SKM-1 treated with dmso at 0.1 percent for 144 hours (cell line): ENCODE measurements at regions not wholly inside any gene's neighbourhood (a gene's known extent, or its start where the extent isn't known, plus 50 kb on each side); places are given as distances from the start of the nearest gene placed in this dataset.
"Not testable (repeated sequence)": the region's sequence is repeated elsewhere in the genome, so short reads cannot be mapped to it uniquely, and the experiment has no call there.

Experiments
- DNase-seq: peaks from one replicate; lab custom pipeline; 2025; ENCODE audit not compliant: unreplicated experiment; lab: John Stamatoyannopoulos, UW

DNA sequence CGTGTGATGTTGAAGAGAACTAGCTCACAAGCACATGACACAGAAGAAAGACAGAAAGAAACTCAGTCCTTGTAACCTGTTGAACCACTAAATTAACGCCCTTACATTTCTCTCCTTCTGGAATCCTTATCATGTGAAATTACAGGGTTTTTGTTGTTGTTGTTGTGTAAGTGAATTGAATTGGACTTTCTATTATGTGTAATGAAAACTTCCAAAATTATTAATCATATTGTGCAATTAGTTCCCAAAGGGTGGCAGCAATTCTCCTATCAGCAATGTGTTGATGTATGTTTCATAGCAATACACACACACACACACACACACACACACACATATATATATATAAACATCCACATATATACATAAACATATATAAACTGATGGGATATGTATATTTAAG, 402.2 kb upstream of the TCF4 start:
- no peak for DNase-seq

DNA sequence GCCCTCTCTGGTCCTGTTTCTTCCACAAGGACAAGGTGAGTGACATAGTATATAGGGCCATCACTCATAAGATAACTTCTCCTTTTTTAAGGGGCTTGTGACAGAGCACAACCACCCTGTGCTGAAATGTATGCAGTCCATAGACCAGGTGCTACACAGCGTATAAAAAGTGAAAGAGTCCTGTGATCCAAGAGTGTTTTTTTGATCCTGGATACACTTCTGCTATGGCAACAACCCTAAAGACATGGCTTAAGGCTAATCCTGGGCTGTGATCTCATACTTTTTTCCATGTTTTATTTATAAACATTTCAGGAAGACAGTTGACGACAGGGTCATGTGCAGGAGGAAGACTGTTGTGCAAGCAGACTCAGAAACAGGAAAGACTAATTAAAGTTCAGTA, 400.5 kb upstream of the TCF4 start:
- no peak for DNase-seq

DNA sequence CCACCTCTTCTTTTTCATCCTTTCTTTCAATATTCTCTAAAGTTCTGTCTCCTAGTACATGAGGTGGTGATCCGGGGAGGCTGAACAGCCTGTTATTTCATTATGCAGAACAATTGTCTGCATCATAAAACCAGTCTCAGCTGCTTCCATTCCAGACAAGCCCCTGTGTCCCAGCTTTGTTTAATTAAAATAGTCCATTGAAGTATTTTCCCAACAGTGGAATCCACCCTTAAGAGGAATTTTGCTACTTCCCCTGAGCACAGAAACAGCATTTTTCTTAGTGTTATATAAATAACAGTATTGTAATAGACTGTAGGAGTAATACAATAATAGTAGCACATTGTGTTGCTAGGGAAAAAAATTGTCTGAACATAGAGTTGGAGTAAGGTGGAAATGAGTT, 395.4 kb upstream of the TCF4 start:
- no peak for DNase-seq

DNA sequence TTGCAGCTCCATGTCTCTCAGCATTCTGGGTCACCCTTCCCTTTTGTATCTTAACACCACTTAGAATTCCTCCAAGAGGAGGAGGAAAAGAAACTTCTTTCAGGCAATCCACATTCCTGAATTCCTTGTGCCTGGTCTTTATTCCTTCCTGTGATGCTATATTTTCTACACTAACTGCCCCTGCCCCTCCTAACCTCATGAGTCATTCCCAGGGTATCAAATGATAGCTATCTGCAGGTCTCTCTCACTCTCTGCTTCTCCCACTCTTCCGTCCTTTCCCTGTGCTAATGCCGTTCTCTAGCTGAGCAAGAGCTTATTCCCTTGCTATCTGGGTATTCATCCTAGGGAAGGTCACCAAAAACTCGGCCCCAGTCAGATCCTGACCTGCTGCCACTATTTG, 395.0 kb upstream of the TCF4 start:
- no peak for DNase-seq

DNA sequence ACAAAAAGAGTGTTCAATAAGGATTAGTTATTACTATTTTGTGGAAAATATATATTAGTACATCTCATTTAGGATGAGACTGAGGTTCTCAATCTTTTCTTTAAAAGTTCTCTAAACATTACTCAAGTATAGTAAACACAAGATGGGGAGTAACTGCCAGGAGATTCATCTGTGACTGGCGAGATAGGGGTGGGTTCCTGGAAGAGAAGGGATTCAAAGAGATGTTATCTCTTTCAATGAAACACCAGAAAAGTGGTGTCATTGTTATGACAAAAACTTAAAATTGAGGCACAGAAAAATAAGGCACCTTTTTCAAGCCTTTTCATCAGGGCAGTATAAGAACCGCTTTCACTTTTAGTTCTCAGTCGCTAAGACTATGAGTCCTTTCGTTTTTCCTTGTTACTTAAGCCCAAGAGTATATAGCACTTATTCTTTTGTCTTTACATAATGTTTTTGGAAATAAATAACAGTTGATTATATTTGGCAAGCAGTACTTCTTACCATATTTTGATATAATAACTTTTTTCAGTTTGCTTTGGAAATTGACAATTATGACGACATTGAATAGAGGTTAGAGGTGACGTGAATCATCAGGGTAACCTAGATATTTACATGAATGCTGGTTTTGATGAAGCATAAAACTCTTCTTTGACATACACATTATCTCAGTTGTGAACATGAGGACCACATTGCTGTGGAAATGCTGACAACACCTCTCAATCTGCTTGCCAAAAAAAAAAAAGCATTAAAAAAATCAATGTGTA, 393.9 kb upstream of the TCF4 start:
- DNase-seq, result no peak

DNA sequence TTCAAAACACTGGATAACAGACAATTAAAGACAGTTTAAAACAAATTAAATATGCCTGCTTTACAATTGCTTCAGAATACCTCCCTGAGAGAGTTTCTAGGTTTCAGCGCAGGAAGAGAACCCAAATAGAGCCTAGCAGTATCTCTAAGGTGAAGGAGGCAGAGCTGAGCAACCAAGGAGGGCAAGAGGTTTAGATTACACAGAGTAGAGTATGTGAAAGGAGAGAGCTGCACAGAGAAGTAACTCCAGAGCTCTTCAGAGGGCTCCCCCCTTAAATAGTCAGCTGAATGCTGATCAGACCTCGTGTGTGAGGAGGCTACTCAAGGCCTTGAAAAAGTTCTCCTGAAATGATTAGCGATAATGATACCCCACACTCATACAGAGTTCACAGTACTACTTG, 386.5 kb upstream of the TCF4 start:
- DNase-seq, result no peak

DNA sequence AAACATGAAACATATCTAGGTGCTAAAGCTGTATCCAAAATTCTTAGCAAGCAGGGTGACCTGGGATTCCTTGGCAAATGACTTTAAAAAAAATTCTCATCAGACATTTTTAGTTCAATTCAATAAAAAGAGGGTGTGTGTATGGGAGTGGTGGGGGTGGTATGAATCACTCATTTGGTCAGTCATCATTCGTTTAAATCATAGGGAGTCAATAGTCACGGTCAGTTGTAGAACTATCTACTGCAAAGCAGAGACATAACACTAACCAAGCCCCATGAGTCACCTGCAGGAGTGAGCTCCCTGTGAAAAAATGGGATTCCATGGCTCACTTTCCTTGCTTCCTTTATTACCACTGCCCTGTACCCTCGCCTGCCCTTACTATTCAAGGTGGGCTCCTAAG, 380.6 kb upstream of the TCF4 start:
- DNase-seq, result no peak

DNA sequence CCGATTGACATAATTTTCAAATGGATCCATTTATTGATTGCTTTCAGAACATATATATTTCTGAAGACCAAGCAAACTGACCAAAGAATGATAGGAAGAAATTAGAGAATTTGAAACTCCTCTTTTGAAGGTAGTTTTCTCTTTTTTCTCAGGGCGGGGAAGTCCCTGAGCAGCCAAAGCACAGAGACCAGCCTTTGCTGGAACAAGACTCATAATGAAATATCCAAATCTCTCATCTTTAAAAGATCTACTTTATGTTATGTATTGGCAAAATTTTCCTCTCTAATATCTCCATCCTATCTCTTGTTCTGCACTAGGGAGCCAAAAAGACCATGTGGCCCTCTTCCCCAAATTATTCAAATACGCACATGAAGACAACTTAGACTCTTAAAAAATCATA, 379.0 kb upstream of the TCF4 start:
- DNase-seq, result no peak

DNA sequence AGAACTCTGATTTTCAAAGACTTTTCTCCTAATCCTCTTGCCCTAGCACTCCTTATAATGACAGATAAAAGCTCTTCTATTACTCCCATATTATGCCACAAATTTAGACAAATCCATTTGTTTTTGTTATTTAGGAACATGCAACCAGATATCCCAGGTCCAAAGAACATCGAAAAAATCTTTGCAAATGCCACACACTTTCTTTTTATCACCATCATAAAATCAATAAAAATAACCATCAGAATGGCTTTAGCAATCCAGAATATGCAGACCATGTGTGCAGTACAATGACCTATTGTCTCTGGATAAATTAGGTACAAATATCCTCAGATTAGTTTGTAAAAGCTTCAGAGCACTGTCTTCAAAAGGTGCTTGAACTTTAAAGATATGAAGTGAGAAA, 376.2 kb upstream of the TCF4 start:
- DNase-seq, result no peak

DNA sequence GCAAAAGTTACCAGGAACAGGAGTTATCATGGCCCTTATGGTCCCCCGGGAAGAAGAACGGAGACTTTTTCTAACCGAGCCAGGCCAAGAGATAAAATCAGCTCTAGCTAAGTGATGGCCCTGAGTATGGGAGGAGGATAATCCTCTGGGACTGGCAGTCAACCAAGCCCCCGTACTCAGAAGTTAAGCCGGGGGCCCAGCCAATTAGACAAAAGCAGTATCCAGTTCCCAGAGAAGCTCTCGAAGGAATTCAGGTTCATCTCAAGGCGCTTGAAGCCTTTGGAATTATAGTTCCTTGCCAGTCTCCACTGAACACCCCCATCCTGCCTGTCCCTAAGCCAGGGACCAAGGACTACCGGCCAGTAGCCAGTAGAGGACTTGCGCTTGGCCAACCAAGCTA, 365.3 kb upstream of the TCF4 start:
- no peak for DNase-seq

DNA sequence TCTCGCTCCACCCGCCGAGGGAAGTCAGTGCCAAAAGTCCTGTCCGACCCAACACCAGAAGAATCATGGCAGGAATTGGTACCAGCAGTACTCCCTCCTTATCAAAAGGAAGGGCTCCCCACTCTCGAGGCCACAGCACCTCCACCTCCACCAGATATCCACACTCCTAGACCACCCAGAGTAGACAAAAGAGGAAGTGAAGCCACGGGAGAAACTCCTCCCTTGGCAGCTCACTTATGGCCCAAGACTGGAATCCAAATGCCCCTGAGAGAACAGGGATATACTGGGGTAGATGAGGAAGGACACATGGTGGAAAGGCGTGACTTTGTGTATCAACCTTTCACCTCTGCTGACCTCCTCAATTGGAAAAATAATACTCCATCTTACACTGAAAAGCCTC, 363.7 kb upstream of the TCF4 start:
- DNase-seq, result not testable (repeated sequence)

DNA sequence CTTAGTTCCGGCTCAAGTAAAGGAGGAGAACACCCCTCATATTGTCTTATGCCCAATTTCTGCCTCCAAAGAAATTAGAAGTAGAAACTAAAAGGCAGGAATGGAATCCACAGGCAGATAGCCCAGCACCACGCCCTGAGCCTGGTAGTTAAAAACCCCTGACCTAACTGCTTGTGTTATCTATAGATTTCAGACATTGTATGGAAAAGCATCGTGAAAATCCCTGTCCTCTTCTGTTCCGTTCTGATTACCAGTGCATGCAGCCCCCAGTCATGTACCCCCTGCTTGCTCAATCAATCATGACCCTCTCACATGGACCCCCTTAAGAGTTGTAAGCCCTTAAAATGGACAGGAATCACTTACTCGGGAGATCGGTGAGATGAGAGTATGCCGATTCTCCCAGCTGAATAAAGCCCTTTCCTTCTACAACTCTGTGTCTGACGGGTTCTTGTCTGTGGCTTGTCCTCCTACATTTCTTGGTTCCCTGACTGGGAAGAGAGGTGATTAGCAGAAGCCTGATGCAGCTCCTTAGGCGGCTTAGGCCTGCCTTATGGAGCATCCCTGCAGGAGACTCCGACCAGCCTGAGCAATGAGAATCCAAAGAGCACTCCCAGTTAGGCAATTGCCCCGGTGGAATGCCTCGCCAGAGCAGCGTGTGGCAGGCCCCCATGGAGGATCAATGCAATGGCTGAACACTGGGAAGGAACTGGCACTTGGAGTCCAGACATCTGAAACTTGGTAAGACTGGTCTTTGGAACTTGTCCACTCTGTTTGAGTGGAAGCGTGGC, 362.6 kb upstream of the TCF4 start:
- DNase-seq, result no peak

DNA sequence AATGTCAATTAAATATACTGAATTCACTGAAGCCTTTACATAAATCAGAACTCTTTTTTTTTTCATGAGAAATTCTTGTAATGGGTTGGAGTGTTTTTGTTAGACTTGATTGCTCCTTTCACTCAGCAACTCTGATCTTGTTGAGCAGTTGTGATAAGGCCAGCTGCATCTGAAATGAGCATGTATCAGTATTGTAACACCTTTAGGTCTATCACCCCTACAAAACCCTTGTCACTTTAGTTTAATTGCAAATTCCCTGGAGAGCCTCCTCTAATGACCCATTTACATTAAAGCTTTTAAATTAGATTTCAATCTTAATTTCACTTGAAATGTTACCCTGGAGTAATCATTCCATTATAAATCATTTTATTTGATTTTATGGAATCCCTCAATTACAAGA, 346.8 kb upstream of the TCF4 start:
- DNase-seq, result no peak

DNA sequence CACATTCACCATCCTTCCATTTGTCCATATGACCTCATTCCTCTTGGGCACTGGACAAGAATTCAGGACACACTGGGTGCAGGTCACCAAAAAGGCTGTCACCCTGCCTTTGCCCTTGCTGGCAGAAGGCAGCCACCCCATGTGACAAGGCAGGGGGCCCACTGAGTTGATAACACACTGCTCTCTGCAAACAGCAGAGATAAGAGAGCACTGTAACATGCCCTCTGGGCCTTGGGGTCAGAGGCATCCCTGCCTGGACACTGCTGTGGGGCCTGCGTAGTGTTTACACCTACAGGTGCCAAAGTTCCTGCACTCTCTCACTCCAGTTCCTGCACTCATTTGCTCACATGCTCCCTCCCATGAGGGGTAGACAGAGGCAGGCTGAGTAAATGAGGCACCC, 344.7 kb upstream of the TCF4 start:
- DNase-seq, result no peak

DNA sequence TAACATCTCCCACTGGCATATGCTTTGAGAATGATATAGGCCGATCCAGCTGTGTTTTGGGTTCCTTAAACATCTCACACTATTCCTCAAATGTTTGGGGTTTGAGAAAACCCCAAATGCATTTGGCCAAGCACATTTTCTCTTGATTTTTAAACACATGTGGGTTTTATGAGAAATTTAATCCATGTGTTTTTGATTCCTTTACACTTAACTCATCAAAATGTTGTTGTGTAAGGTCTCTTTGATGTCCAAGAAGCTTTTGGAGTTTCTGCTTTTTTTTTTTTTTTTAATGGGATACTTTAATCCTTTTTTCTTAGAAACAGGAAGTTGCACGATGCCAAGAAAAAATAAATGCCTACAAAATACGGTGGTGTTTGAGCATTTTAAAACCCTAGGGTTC, 339.8 kb upstream of the TCF4 start:
- no peak for DNase-seq

DNA sequence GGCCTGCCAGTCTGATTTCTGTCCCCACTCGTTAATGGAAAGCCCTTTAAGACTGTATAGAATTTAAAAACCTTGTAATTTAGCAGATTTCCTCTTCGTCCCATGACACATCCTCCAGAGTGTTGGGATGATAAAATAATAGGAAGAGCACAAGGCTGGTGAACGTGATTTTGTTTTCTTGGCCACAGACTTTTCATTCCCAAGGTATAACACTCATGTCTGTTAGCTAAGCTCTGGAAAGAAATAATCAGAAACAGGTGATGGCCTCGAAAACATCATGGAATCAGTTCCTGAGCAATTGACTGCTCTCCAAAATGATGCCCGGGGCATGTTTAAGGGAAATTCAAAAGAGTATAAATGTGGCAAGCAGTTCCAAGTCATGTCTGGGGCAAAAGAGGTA, 337.8 kb upstream of the TCF4 start:
- DNase-seq, result no peak

DNA sequence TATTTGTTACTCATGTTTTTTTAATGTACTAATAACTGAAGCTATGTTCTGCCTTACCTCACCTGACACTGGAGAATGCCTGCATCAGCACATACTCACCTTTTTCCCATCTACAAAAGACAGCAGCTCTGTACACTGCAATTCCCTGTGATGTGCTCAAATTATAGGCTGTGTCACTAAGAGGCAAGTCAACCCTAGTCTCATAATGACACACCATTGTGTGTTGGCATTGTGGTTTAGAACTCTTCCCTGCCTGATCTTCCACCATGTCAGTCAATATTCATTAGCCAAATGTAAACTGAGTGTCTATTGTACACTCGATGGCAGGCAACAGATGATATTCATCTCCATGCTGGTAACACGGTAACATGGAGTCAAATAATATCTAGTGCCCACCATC, 332.1 kb upstream of the TCF4 start:
- no peak for DNase-seq

DNA sequence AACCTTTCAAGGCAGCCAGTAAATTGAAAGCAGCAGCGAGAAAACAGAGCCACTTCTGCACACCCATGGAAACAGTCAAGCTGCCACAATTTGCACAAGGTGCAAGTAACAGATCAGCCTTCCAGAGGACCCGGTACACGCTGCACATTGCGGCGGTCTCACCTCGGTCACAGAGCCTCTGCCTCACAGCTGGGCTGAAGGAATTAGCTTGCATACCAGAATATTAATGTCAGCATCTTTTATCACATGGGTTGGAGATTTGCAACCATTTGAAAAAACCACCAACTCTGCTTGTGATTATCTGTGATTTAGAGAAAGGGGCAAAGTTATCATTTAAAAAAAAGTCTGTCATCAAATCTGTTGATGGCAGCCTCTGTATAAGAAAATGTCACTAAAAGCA, 330.5 kb upstream of the TCF4 start:
- no peak for DNase-seq

DNA sequence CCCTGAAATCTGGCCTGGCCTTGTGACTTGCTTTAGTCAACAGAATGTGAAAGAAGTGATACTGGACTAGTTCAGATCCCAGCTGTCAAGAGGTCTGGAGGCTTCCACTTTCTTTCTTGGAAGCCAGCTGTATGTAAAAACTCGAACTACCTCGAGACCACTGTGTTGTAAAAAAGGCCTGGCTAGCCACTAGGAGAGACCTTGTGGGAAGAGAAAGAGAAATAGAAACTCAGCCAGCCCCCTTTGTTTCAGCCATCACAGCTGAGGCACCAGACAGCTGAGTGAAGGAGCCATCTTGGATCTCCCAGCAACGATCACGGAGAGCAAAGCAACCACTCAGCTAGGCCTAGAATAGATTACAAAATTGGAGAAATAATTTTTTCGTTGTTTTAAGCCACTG, 324.9 kb upstream of the TCF4 start:
- no peak for DNase-seq

DNA sequence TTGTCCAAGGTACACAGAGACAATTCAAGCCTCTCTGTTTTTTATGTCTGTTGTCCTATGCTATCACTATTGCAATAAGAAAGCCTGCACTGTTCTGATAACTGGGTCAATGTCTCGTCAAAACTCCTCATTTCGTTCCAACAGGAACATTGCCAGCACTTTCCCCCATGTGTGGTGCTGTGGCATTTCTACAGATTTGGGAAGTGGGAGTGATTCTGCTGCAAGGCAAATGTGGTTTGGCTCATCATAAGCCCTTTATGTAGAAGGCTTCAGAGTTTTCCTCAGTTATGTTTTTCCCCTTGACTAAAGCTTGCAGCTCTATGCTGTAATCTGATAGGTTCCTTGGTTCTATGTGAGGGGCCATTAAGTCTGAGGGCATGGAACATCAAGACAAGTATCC, 324.1 kb upstream of the TCF4 start:
- DNase-seq, result no peak

DNA sequence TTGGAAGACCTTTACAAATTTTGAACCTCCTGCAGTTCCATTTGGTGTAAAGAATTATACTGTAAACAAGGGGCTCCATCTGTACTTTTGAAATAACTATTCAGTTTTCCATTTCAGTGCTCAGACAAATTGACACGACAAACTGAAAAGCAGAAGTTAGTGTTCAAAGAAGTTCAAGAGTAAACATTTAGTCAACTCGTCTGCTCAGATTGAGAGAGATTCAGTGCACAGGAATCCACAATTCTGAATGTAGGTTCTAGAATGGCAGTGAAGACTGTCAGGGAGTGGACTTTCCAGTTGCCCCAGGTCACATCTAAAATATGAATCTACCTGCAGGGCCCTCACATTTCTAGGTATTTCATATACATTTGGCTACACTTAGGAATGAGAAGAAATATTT, 322.3 kb upstream of the TCF4 start:
- no peak for DNase-seq

DNA sequence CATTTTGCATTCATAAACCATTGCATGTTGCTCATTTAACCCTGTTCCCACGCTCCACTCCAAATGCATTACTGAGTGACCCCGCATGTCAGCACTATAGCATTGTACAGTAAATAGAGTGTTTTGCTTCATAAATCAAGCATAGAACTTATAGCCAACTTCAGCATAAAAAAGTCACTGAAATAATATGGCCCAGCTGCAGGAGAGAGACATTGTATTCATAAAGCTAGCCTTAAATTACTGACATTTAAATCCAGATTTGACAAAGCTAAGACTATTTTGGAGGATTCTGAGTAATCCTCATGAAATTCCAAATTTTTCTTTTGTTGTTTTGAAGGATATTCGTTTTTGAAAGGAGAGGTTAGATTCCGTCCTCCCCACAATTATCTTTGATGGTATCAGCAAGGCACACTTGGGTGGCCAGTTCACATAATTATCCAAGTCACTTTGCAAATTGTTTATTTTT, 320.9 kb upstream of the TCF4 start:
- DNase-seq, result no peak
